HG02623 (cell line): ENCODE measurements at regions not wholly inside any gene's neighbourhood (a gene's known extent, or its start where the extent isn't known, plus 50 kb on each side); places are given as distances from the start of the nearest gene placed in this dataset.
A peak's percentile ranks its signal among the peaks of the same experiment; 100 is the strongest.

Source experiments
- ATAC-seq: cut with Tn5 transposase; IDR thresholded peaks from one replicate; pipeline ENCODE4 v1.9.1; 2021; ENCODE audit warnings: moderate library complexity; ENCODE audit not compliant: unreplicated experiment

DNA sequence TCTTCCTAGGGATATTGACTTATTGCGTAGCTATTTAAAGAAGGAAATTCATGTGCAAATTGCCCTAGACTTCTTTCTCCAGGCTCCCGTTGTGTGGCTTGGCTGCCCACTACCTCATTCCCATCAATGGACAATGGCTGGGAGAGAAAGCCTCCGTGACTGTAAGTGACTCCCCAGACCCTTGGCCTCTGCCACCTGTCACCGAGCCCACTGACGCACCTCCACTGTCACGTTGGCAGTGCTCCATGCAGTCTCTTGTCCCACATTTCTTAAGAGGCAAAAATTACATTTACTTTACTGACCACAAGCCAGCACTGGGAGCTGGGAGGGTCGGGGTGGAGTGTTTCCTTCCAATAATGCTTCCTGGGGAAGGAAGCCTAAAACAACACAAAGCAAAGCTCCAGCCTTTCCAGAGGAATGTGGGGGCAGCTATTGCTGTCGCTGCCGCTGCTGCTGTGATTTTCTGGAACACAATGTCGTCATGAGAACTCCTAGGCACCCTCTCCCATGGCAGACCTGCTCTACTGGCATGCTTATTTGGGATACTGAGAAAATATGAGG lies 89.7 kb upstream of the STEAP1B start:
- no peak for ATAC-seq

DNA sequence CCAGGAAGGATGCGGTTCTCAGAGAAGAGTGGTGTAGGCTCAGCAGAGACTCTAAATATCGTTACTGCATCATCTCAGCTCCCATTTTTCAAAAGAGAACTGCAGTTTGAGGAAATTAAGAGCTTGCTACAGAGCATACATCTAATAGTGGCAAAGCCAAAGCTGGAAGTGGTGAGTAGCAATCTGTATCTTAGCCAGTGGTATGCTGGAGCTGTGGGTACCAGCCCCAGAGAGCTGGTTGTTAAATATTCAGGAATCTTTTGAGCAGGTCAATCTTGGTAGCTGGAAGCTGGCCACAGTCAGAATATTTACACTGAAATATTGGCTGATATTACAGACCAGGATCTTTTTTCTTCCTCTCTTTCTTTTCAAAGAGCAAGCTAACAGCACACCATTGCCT lies 88.4 kb upstream of the STEAP1B start:
- no peak for ATAC-seq

DNA sequence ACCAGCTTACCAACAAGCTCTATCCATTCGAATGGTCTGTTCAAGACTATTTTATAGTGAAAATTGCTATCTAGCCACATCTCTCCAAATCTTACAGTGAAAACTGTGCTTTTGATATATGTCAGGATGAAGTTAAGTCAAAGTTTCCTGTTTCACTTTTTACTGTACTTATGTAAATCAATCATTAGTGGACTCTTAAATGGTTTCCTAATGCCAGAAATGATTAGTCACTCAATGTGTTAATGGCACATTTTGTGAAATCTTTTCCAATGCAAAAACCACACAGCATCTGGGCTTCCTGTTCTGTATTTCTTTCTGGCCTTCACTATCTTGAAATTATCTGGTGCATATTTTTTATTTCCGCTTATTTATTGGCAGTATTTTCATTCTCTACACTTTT lies 87.3 kb upstream of the STEAP1B start:
- ATAC-seq, result no peak

DNA sequence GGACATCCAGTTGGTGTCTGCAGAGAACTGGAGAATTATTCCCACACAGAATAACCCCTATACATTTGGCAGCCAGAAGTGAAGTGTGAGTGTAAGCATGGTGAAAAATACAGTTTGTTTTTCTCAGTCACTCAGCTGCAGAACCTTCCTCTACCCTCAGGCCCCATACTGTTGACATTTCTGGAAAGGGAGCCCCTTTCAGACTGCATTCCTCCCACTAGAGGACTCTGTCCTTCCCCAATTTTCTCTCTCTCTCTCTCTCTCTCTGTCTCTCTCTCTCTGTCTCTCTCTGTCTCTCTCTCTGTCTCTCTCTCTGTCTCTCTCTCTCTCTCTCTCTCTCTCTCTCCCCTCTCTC lies 86.8 kb upstream of the STEAP1B start:
- no peak for ATAC-seq

DNA sequence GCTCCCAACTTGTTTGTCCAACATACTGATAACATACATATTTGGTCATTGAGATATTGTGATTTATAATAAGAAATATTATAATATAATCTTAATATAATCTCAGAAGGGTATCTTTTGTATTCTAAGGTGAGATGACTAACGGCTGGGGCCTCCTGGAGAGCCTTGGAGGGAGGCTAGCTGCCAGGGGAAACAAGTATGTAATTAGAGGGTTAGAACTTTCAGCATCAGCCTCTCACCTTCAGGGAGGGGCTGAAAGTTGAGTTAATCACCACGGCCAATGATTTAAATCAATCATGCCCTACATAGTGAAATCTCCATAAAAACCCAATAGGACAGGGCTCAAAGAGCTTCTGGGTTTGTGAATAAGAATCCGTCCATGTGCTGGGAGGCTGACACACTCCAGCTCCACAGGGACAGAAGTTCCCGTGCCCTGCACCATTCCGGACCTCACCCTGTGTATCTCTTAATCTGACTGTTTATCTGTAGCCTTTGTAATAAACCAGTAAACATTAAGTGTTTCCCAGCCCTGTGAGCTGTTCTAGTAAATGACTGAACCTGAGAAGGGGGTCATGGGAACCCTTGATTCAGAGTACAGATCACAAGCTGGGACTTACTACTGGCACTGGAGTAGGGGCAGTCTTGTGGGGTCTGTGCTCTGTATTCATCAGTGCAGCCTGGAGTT lies 86.3 kb upstream of the STEAP1B start:
- ATAC-seq, result no peak

DNA sequence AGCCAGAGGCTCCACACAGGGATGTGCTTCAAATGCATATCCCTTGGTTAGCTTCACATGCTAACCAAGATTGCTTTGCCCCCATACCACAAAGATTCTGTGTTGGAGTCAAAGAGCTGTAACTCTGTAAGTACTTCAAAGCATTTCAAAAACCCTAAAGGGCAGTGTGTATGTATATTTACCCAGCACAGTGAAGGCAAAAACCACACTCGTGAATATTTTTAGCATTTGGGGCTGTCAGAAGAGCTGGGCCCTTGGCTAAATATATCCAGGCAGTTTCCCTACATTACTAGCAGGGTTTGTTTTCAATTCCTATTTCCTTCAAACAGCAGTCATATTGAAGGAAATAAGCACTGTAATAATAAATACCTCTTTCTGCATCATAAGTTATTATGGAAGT lies 84.2 kb upstream of the STEAP1B start:
- ATAC-seq, result peak; percentile 65

DNA sequence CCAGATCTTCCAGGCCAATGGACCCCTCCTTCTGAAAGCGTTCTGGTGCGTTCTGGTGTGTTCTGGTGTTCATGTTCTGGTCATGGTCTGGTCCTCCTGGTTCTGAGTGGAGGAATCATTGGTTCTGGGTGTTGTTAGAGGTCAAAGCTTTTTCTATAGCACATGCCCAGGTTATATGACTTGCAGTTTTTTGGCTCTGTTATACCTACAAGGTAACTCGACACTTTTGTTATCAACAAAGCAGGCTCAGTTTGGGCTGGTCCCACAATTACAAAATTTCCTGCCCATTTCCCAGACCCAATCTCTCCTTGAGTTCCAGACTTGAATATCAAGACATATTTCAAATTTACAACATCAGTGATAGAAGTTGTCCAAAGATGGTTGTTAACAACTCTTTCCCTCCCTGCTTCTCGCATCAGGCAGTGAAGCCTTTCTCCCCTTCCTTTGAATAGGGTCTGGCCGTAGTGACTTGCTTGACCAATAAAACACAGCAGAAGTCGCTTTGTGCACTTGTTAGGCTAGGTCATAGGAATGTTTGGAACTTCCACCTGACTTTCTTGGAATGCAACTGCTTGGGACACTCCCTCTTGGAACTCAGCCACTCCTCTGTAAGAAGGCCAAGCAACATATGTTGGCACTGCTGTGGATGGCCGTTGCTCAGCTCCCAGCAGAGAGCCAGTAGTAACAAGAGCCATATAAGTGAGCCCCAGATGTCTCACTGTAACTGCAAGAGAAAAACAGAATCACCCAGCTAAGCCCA lies 83.1 kb upstream of the STEAP1B start:
- no peak for ATAC-seq

DNA sequence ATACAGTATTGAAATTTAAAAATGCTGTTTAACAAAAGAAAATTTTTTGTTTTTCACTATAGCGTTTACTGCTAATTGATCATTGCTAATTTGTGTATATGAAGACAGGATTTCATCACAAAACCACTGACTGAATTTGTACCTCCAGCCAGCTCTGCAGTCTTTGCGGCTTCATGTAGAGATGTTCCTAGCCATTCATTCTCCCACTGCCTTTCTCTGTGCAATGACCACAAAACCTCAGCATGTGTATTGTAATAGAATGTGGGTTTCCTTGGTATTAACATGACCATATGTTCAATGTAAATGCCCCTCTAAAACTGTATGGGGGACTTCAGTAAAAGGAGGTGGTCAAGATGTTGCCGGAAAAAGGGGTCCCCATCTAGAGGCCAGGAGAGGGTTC lies 81.1 kb upstream of the STEAP1B start:
- ATAC-seq, result no peak

DNA sequence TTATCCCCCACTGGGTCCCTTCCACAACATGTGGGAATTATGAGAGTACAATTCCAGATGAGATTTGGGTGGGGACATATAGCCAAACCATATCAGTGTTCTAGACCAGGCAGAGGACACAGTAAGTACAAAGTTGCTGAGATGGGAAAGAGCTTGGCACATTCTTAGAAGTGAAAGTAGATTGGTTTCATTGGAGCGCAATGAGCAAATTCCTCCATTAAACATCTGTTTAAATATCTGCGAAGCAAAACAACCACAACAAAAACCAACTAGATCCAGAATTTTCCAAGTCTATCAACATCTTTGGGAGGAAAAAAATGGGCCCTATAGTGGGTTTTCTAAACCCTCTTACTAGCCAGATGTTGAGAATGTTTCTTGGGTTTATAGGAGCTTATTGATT lies 80.0 kb upstream of the STEAP1B start:
- ATAC-seq, result no peak

DNA sequence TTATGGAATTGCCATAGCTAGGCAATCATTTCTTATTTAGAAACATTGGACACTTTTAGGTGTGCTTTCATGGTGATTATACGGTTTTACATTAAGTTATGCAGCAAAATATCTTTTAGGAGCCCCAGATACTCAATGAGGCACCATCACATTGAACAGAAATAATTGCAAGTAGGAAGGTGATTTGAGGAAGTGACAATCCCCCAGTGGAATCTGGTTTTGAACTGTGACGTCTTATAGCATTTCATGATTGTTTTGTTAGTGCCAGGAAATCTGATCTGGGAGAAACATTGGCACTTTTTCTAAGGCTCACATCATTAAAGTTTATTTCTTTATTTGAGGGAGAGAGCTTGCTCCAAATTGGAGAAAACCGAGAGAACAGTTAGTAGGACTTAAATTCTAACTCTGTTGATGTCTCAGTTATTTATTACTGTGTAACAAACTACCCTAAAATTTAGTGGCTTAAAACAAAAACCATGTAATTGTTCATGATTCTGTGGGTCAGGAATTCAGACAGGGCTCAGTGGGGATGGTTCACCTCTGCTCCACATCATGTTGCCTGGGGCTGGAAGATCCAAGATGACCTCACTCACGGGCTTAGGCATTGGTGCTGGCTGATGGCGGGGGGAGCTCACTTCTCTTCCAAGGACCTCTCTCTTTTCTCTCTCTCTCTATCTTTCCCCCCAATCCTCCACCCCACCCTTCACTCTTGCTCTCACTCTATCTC lies 78.2 kb upstream of the STEAP1B start:
- ATAC-seq, result no peak

DNA sequence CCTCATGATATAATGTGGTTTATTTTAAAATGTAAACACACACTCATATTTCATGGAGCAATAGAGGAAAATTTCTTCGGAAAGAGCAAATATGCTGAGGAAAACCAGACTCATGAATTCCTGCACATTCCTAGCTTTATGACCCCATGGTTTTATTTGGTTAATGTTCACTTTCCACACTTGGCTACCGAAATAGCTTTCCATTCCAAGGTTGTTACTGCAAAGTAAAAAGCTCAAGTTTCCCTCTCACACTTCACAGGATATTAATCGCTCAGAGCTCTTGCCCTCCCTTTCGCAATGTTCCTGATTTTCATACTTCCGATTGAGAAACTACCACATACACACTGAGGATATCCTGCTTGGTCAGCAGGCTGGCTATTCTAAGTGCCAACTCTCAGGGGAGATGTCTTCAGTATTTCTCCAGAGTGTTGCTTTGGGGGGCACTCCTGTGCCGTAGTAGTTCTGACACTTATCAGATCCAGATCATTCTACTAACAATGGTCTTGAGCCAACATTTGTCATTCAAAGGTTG lies 77.5 kb upstream of the STEAP1B start:
- ATAC-seq, result no peak

DNA sequence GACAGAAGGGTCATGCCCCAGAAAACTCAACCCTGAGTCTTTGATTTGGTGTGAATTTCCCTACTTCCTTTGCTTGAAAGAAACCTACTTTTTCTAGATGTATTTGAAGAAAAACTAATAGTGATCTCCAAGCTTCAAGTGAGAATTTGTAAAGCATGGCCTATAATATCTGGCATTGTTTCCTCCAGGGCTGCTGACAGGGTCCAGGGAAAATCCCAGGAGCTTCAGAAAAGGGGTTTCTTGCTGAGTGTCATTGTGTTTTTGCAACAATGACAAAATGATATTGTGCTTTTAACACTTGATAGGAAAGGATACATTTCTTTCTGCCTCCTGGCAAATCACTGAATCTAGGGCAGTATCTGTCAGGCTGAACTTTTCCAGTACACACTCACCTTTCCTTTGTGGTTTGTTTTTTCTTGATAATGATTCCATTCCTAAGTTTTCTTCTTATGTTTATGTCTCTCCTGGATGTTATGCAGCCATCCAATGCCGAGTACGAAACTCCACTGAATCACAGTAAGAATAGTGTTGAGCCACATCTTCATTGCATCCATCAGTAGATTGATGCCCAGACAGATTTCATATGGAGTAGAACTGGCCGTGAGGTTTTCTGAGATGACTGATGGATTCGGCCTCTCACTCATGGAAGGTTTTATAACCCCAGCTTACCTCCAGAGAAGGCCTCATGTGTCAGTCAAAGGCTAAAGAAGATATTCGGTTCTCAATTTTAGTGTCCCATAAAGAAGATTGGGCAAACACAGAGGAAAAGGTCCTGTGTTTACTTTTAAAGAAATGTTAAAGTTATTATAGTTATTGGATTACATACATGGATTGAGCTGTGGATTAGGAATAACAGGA lies 76.9 kb upstream of the STEAP1B start:
- no peak for ATAC-seq

DNA sequence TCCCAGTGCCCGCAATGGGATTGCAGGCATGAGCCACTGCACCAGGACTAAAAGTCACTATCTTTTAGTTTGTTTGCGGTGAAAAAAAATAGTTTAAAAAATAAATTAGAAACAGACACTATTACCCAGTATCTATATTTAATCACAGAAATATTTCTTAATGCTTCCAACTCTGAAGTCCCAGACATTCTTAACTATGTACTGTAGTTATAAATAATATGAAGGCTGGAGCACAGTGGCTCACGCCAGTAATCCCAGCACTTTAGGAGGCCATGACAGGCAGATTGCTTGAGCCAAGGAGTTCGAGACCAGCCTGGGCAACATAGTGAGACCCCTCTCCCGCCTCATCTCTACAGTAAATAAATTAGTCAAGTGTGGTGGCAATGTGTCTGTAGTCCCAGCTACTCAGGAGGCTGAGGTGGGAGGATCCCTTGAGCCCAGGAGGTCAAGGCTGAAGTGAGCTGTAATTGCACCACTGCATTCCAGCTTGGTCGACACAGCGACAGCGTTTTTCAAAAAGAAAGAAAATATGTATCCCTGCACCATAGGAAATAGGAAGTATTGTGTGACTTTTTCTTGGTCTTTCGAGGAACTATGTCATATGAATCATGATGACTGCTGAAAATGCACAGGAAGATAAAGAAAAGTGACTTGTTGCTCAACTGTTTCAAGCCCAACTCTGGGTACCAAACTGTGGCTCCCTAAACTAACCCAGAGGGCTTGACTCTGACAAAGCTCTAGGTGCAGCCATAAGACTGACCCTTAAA lies 74.9 kb upstream of the STEAP1B start:
- no peak for ATAC-seq

DNA sequence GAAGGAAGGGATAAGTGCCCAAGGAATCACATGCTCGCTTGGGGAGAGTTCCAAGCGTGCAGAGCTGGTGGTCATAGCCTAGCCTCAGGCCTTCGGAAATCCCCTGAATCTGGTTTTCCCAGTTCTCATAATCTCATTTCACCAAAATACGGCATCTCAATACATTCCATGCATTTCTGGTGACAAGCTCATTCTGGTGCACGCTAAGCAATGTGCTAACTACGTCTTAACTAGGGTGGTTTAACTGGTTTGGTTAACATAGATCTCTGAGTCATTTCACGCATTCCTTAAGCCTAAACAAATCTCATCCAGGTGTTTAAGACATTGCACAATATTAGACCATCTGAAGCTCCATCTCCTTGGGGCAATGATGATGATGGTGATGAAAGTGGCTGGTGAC lies 72.9 kb upstream of the STEAP1B start:
- no peak for ATAC-seq

DNA sequence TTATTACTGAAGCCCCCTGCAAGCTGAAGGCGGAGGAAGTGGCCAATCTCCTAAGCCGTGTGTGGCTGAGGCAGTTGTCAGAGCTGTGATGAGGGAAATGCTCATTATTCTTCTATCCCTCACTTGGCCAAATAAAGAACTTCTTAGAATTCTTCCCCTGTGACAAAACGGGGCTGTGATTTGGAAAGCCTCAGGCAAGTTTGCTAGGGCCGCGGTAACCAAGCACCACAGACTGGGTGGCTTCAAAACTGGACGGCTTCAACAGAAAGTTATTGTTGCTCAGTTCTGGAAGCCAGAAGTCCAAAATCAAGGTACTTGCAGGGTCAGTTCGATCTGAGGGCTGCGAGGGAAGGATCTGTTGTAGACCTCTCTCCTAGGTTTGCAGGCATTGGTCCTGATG lies 72.3 kb upstream of the STEAP1B start:
- no peak for ATAC-seq

DNA sequence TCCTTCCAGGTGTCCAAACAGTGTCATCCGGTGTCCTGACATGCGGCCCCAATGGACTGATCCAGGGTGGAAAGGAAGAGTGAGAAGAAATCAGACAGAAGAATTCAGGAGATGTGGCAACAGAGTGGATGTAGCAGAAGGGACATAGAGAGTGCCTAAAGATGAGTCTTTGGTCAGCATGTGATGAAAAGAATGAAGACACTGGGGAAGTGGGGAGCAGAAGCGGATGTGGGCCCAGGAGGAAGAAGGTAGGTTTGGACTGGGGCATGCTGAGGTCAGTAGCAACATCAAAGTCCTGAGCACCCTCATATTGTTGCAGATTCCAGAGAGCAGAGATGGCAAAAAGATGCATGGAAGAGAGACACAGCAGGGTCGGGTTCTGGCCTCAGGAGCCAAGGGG lies 71.8 kb upstream of the STEAP1B start:
- no peak for ATAC-seq

DNA sequence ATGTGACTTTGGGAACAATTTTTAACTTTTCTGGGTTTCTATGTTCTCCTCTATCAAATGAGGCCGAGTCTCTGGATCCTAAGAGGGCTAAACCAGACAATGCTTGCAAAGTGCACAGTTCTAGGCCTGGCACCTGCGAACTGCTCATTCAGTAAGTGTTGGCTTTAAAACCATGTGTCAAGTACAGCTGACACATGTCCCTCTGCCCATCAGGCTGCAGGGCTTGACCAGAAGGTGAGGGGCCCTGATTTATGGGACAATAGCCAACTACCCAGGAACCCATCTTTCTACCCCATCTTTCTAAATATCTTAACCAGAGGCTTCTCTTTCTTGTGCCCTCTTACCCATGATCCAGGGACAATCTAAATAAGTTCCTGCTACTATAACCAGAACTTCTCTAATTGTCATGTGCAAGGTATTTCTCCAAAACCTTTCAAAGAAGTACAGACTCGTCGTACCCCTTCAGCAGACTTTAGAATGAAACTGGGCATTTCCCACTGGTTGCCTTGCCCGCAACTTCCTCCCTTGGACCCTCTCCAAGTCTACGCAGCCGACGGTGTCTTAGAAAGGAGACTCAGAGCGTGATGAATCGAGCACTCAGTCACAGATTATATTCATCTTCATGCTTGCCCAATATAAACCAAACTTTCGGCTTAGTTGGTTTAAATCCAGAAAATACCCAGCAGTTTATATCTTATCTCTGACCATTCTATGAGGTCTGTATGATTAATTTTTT lies 69.8 kb upstream of the STEAP1B start:
- ATAC-seq, result no peak

DNA sequence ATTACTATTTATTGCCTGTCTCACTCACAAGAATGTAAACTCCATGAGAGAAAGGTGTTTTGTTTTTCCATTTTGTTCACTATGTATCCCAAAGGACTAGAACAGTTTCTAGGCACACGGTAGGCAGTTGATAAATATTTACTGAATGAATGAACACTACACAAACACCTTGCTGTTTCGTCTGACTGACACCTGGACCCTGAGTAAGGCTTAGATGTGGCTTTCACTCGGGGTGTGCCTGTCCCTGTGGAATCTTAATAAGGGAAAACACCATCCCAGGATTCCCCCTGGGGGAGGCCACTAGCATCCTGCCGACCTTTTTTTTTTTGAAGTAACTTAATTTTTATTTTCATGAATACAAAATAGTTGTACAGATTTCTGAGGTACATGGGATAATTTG lies 66.6 kb upstream of the STEAP1B start:
- no peak for ATAC-seq

DNA sequence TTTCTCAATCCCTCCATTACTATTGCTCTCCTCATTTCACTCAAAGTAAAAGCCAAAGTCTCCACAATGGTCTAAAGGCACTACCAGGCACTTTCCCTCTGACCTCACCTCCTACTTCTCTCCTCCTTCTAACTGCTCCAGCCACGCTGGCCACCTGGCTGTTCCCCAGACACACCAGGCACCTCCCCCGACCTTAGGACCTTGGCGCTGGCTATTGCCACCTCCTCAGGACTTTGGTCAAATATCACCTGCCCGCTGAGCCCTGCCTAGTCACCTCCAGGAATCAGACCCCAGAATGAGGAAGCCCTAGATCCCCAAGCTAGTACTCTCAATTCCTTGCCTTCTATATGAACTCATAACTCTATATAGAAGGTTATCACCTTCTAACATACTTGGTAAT lies 66.2 kb upstream of the STEAP1B start:
- ATAC-seq, result no peak
